Epithelial cell of proximal tubule (primary cell): ENCODE measurements at regions not wholly inside any gene's neighbourhood (a gene's known extent, or its start where the extent isn't known, plus 50 kb on each side); places are given as distances from the start of the nearest gene placed in this dataset.
A peak's percentile ranks its signal among the peaks of the same experiment; 100 is the strongest.

Experiments
- DNase-seq: peaks from one replicate; pipeline ENCODE4 v3.0.0-alpha.2; 2011; ENCODE audit warnings: low read depth
- H3K4me3 ChIP-seq: 2 replicates; pipeline ENCODE4 v1.5.1; 2011; ENCODE audit warnings: low read depth, mild to moderate bottlenecking, low read length
- CTCF ChIP-seq: conservative IDR thresholded peaks from 2 replicates; pipeline ENCODE4 v1.5.1; 2012; ENCODE audit warnings: low read depth, mild to moderate bottlenecking, low read length

DNA sequence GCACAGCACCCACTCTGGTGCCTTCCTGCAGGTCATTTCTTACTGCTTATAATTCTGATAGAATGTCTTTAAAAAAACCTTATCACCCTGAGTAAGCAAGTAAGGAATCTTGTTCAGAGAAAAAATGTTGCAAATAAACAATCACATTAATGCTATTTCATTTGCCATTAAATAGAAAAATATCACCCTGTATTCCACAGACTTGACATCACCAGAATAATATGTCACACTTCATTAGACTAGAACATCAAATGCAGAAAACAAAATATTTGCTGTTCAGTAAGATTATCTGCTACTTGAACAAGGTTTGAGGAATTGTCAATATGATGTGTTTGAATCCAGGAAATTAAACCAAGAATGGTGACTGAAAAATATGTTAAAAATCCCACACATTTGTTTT, 236.6 kb upstream of the MMADHC start:
- DNase-seq = no peak
- no peak overlapping the region for H3K4me3 ChIP-seq
- no peak for TF ChIP-seq CTCF

DNA sequence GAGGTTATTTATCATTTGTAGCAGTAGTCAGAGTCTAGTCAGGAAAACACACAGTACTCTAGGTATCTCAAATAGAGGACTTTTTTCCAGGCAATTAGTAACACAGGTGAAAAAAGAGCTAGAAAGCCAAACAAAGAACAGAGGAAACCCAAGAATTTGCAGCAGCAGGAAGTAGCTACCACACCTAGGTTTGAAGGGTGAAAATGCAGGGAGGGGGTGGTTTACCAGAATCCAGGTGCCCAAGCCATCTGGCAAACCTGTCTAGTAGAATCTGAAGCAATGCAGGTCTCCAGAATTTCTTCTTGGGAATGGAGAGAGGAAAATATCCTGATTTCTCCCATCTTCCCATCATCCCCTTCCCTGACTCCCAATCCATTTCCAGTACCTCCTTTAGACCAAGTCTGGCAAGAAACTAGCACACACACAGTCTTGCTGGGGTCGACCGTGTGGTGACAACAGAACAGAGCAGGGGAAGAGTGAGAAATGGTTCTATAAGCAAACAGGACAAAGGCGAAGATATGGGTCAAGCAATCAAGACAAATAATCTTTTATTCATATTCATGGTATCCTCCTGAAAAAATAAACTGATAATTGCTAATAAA, 231.9 kb upstream of the MMADHC start:
- no peak for DNase-seq
- no peak for TF ChIP-seq CTCF

DNA sequence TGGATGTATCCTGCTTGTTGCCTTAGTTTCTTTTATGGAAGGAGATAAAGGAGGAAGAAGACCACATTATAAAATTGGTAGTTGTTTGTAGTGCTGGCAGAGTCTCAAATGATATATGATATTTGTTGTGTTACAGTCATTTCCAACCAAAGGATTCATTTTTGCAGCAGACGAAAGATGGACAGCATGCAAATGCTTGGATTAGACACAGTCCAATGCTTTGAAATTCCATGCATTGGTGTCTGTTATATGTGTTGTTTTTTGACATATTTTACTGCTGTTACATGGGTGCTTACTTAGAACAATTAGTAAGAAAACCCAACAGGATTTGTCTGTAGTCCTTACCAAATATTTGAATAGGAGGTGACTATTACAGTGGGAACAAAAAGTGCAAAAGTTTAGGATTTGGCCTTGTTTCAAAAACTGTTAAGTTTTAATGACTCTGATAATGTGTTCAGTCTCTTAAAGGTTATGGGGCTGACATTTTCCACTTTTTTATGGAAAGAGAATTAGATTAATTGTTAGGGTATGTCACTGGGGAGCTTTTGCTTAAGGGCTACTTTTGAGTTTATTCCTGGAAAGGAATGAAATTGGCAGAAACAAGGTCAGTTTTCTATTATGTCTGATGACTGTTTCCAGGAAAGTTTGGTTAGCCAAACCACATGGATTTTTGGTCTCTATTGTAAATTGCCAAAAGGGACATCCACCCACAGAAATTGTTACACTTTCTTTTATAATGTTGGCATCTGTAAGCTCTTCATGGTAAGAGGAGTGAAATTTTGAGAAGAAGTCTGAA, 229.4 kb upstream of the MMADHC start:
- TF ChIP-seq CTCF = no peak
- no peak overlapping the region for H3K4me3 ChIP-seq
- DNase-seq = no peak

More for the DNA sequence above, 231.9 kb upstream of the MMADHC start:
- no peak overlapping the region for H3K4me3 ChIP-seq

GRCh38 chr2:149815941-149816340, 228.4 kb upstream of the MMADHC start:
- TF ChIP-seq CTCF = no peak
- H3K4me3 ChIP-seq = no peak overlapping the region
- peak; percentile 29 for DNase-seq

DNA sequence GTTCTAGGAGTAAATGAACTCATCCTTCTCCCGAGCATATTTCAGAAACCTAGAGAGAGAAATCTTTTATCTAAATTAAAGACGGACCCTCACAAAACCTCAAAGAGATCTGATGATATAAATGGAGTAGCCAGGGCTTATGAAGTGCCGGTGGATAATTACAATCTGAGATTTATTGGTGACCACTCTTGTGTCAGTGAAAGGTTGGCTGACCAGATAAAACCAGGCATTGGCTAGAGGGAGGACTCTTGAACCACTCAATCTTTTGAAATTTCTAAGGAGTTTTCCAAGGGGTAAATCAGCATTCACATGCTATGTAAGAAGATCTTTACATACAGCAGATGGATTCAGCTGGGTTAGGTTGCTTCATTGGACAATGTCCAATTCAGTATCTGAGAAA, 227.3 kb upstream of the MMADHC start:
- H3K4me3 ChIP-seq = no peak overlapping the region
- DNase-seq = no peak
- TF ChIP-seq CTCF = no peak

DNA sequence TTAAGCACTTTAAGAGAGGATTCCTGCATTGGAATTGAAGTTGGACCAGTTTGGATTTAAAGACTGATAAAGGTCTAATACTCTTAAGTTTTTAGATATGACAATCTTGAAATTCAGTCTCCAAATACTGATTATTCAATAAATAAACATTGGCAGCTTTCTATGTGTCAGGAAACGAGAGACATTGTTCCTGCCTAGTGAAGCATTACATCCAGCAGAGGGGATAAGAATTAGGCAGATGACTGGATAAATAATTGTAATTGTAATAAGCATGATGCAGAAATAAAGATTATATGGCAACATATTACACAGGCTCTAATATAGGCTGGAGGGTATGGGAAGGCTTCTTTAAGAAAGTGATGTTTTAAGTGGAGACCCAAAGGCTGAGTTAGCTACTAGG, 226.5 kb upstream of the MMADHC start:
- no peak for DNase-seq
- no peak for TF ChIP-seq CTCF
- no peak overlapping the region for H3K4me3 ChIP-seq

- no peak for TF ChIP-seq CTCF
- no peak for DNase-seq
- H3K4me3 ChIP-seq = no peak overlapping the region
Measured at GRCh38 chr2:149808556-149808955, 221.0 kb upstream of the MMADHC start.
